Body of pancreas (tissue), 4 donors: ENCODE measurements at regions not wholly inside any gene's neighbourhood (a gene's known extent, or its start where the extent isn't known, plus 50 kb on each side); places are given as distances from the start of the nearest gene placed in this dataset.

ENCODE experiments used
- ATAC-seq: fragments of 150-250 bp; one replicate; pipeline ENCODE4 v1.9.1; 2016
- DNase-seq, 4 donors: peaks; one replicate each; pipeline ENCODE4 v3.0.0-alpha.2; 2019
- H3K27ac ChIP-seq, 4 donors: fragments of 200-600 bp; sonication (generic); 1 replicate in 3 of 4; 2 replicates in 1 of 4; pipeline versions ENCODE4 v1.5.1 to v1.6.1; 2016 to 2019; ENCODE audit warnings: mild to moderate bottlenecking in 1 of 4, mixed read lengths in 1 of 4, moderate library complexity in 1 of 4
- H3K27me3 ChIP-seq, 2 donors: fragments of 200-600 bp; sonication (generic); one replicate each; pipeline ENCODE4 v1.6.0; 2016; ENCODE audit warnings: mild to moderate bottlenecking in 1 of 2
- H3K36me3 ChIP-seq, 2 donors: fragments of 200-600 bp; sonication (generic); replicated peaks in 1 of 2; 2 replicates each; pipeline ENCODE4 v1.5.1; 2016; ENCODE audit warnings: low read depth in 2 of 2; ENCODE audit not compliant: insufficient read depth in 1 of 2
- H3K4me1 ChIP-seq: fragments of 200-600 bp; sonication (generic); one replicate; pipeline ENCODE4 v1.6.0; 2016
- H3K4me3 ChIP-seq, 2 donors: fragments of 200-600 bp; sonication (generic); 1 replicate in 1 of 2; 2 replicates in 1 of 2; pipeline ENCODE4 v1.5.1; 2016 to 2019
- H3K9me3 ChIP-seq, 3 donors: fragments of 200-600 bp; sonication (generic); 1 replicate in 2 of 3; 2 replicates in 1 of 3; pipeline ENCODE4 v1.5.1; 2016
- POLR2A ChIP-seq, 3 donors: fragments of 450-650 bp; IDR thresholded peaks; one replicate each; pipeline ENCODE4 v1.6.1; 2016; ENCODE audit warnings: antibody characterized with exemption in 3 of 3, mild to moderate bottlenecking in 2 of 3
- WGBS, 2 donors: methylation state at CpG; one replicate each; pipeline ENCODE4 v1.1.5; 2017; 5-methylcytosine and 5-hydroxymethylcytosine counted together
- intact Hi-C: fragments of 100-400 bp; cut with DNase I; formaldehyde crosslinking; loops from one replicate; pipeline ENCODE4 v1.15.1; 2023
- TF ChIP-seq, protein P1 (sequence below), 7 experiments: fragments of 450-650 bp in 4 of 7; fragments of 200-600 bp in 3 of 7; sonication (generic) in 3 of 7; IDR thresholded peaks; one replicate each; pipeline ENCODE4 v1.5.1; 2016 to 2019; ENCODE audit warnings: antibody characterized with exemption in 7 of 7

DNA sequence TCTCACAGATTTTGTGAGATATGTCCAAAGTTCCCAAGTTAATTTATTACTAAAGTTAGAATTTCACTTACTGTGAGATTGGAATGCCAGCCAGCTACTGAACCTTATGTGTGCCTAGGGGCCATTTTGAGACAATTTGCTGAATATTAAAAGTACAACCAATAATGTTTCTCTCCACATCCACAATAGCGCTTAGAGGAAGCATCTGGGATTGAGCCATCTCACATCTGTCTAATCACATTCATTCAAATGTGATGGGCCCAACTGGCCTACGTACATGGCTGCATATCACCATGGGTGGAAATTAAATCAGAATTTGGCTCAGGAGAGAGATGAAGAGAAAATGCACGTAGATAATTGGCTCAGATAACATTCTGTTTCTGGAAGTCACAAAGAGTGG is 1294.0 kb downstream of the AACS start:
- ATAC-seq: no peak
- Histone ChIP-seq H3K27me3 (no peaks in the 10 kb centered on the region), H3K36me3 (no peaks in the 10 kb centered on the region), H3K4me3 (no peak overlapping the region), H3K9me3 (no peaks in the 10 kb centered on the region), H3K4me1 (no peaks in the 10 kb centered on the region), H3K27ac (peak overlapping the region in 1 of 4 donors; percentile 3)
- 76 to 94% methylated on average over 3 of the region's 3 CpGs for WGBS, 2 donors
- intact Hi-C loops: no loop called here
- TF ChIP-seq POLR2A (IDR thresholded peaks at IDR 0.05): no peak
- TF ChIP-seq, protein P1, sequence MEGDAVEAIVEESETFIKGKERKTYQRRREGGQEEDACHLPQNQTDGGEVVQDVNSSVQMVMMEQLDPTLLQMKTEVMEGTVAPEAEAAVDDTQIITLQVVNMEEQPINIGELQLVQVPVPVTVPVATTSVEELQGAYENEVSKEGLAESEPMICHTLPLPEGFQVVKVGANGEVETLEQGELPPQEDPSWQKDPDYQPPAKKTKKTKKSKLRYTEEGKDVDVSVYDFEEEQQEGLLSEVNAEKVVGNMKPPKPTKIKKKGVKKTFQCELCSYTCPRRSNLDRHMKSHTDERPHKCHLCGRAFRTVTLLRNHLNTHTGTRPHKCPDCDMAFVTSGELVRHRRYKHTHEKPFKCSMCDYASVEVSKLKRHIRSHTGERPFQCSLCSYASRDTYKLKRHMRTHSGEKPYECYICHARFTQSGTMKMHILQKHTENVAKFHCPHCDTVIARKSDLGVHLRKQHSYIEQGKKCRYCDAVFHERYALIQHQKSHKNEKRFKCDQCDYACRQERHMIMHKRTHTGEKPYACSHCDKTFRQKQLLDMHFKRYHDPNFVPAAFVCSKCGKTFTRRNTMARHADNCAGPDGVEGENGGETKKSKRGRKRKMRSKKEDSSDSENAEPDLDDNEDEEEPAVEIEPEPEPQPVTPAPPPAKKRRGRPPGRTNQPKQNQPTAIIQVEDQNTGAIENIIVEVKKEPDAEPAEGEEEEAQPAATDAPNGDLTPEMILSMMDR (IDR thresholded peaks at IDR 0.05): no peak
- no peak for DNase-seq

DNA sequence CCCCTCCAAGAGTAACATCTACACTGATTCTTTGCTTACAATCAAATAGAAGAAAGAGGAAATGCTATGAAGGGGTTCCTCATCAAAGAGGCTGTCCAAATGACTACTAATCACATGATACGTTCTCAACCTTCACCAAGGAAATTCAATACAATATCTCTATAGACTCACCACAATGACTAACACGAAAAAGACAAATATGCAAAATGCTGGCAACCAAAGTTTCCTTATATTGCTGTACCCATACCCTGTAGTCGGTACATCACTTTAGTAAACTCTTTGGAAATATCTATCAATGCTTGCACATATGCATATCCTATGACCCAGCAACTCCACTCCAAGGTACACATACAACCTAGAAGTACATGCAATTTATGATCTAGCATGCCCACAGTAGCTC is 1296.6 kb downstream of the AACS start:
- intact Hi-C loops: no loop called here
- Histone ChIP-seq H3K27ac (no peak overlapping the region), H3K9me3 (no peaks in the 10 kb centered on the region), H3K27me3 (no peaks in the 10 kb centered on the region), H3K4me1 (no peaks in the 10 kb centered on the region), H3K4me3 (no peak overlapping the region), H3K36me3 (no peaks in the 10 kb centered on the region)
- DNase-seq: no peak
- ATAC-seq: no peak
- 80 to 91% methylated on average over 3 of the region's 3 CpGs for WGBS, 2 donors
- TF ChIP-seq POLR2A (IDR thresholded peaks at IDR 0.05): no peak
- TF ChIP-seq, protein P1 (IDR thresholded peaks at IDR 0.05): no peak

GRCh38 chr12:126362493-126362892 is 1297.3 kb downstream of the AACS start:
- no peak for ATAC-seq
- Histone ChIP-seq H3K27ac (no peak overlapping the region), H3K36me3 (no peaks in the 10 kb centered on the region), H3K27me3 (no peaks in the 10 kb centered on the region), H3K4me1 (no peaks in the 10 kb centered on the region), H3K4me3 (no peak overlapping the region), H3K9me3 (no peaks in the 10 kb centered on the region)
- intact Hi-C loops: no loop called here
- WGBS, 2 donors: 83 to 89% methylated on average over 5 of the region's 5 CpGs
- DNase-seq: no peak
- TF ChIP-seq POLR2A (IDR thresholded peaks at IDR 0.05): no peak
- TF ChIP-seq, protein P1 (IDR thresholded peaks at IDR 0.05): no peak

- Histone ChIP-seq H3K27ac (no peak overlapping the region), H3K27me3 (no peaks in the 10 kb centered on the region), H3K4me1 (no peaks in the 10 kb centered on the region), H3K9me3 (no peaks in the 10 kb centered on the region), H3K36me3 (no peaks in the 10 kb centered on the region), H3K4me3 (no peak overlapping the region)
- DNase-seq (no peak), ATAC-seq (no peak)
- no peak for TF ChIP-seq POLR2A (IDR thresholded peaks at IDR 0.05)
- TF ChIP-seq, protein P1 (IDR thresholded peaks at IDR 0.05): no peak
- intact Hi-C loops: no loop called here
- 85 to 92% methylated on average over 9 of the region's 9 CpGs for whole genome bisulfite sequencing, 2 donors
Observed at GRCh38 chr12:126362964-126363363, 1297.7 kb downstream of the AACS start.
